ENCODE measurements at regions not wholly inside any gene's neighbourhood (a gene's known extent, or its start where the extent isn't known, plus 50 kb on each side); places are given as distances from the start of the nearest gene placed in this dataset.

DNA sequence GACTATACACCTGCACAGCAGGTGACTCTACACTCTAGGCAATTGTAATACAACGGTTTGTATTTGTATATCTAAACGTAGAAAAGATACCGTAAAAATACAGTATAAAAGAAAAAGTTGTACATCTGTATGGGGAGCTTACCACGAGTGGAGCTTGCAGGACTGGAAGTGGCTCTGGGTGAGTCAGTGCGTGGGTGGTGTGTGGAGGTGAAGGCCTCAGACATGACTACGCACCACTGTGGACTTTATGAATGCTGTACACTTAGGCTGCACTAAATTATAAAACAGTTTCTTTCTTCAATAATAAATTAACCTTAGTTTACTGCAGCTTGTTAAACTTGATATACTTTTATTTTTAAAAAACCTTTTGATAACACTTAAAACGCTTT, 85.0 kb upstream of the FAT1 start:
- no peak for TF ChIP-seq MAX (IDR thresholded peaks at IDR 0.05)
- no peak for TF ChIP-seq TAF1 (IDR thresholded peaks at IDR 0.05; ENCODE audit: low read depth)
- TF ChIP-seq FOXM1 (IDR thresholded peaks at IDR 0.05; ENCODE audit: borderline replicate concordance, low read depth) = no peak
- no peak for TF ChIP-seq CREB1 (IDR thresholded peaks at IDR 0.05; ENCODE audit: low read depth)
- TF ChIP-seq TEAD4 (IDR thresholded peaks at IDR 0.05) = no peak
- 0 out of 2 replicates have a peak, but pooled peaks have one; percentile 23 for TF ChIP-seq EGR1 (IDR thresholded peaks at IDR 0.05)
- TF ChIP-seq REST (IDR thresholded peaks at IDR 0.05; ENCODE audit: low read depth) = no peak
- TF ChIP-seq TCF12 (IDR thresholded peaks at IDR 0.05; ENCODE audit: low read depth) = no peak
- TF ChIP-seq, protein P1, sequence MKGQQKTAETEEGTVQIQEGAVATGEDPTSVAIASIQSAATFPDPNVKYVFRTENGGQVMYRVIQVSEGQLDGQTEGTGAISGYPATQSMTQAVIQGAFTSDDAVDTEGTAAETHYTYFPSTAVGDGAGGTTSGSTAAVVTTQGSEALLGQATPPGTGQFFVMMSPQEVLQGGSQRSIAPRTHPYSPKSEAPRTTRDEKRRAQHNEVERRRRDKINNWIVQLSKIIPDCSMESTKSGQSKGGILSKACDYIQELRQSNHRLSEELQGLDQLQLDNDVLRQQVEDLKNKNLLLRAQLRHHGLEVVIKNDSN (IDR thresholded peaks at IDR 0.05) = no peak

GRCh38 chr4:186809070-186809469, 85.4 kb upstream of the FAT1 start:
- TF ChIP-seq MAX (IDR thresholded peaks at IDR 0.05) = no peak
- no peak for TF ChIP-seq NFIC (IDR thresholded peaks at IDR 0.05)
- TF ChIP-seq RAD21 (IDR thresholded peaks at IDR 0.05; ENCODE audit: low read depth) = no peak
- TF ChIP-seq TEAD4 (IDR thresholded peaks at IDR 0.05) = no peak
- no peak for TF ChIP-seq ZBTB7A (IDR thresholded peaks at IDR 0.05; ENCODE audit: low read depth)
- no peak for TF ChIP-seq REST (IDR thresholded peaks at IDR 0.05; ENCODE audit: low read depth)

- TF ChIP-seq YY1 (IDR thresholded peaks at IDR 0.05; ENCODE audit: low read depth) (no peak), TAF1 (IDR thresholded peaks at IDR 0.05; ENCODE audit: low read depth) (no peak), ZBTB7A (IDR thresholded peaks at IDR 0.05; ENCODE audit: low read depth) (no peak)
These were observed 87.0 kb upstream of the FAT1 start for GRCh38 chr4:186810613-186811150.

GRCh38 chr4:186812592-186812991, 88.9 kb upstream of the FAT1 start:
- TF ChIP-seq TCF12 (IDR thresholded peaks at IDR 0.05; ENCODE audit: low read depth) (no peak), CEBPB (IDR thresholded peaks at IDR 0.05) (no peak), ZBTB7A (IDR thresholded peaks at IDR 0.05; ENCODE audit: low read depth) (no peak), MAX (IDR thresholded peaks at IDR 0.05) (no peak), TEAD4 (IDR thresholded peaks at IDR 0.05) (no peak)

- no peak for TF ChIP-seq EGR1 (IDR thresholded peaks at IDR 0.05)
- no peak for TF ChIP-seq CREB1 (IDR thresholded peaks at IDR 0.05; ENCODE audit: low read depth)
These were observed 89.9 kb upstream of the FAT1 start for GRCh38 chr4:186813377-186814068.

- TF ChIP-seq, protein P1 (IDR thresholded peaks at IDR 0.05) = no peak
- TF ChIP-seq YY1 (IDR thresholded peaks at IDR 0.05; ENCODE audit: low read depth) (no peak), RAD21 (IDR thresholded peaks at IDR 0.05; ENCODE audit: low read depth) (no peak), MAX (IDR thresholded peaks at IDR 0.05) (no peak), NFIC (IDR thresholded peaks at IDR 0.05) (no peak), REST (IDR thresholded peaks at IDR 0.05; ENCODE audit: low read depth) (no peak), EP300 (IDR thresholded peaks at IDR 0.05; ENCODE audit: borderline replicate concordance) (no peak), TEAD4 (IDR thresholded peaks at IDR 0.05) (no peak), EGR1 (IDR thresholded peaks at IDR 0.05) (no peak), FOXM1 (IDR thresholded peaks at IDR 0.05; ENCODE audit: borderline replicate concordance, low read depth) (no peak), TCF12 (IDR thresholded peaks at IDR 0.05; ENCODE audit: low read depth) (no peak), ZBTB7A (IDR thresholded peaks at IDR 0.05; ENCODE audit: low read depth) (no peak), CEBPB (IDR thresholded peaks at IDR 0.05) (no peak), TAF1 (IDR thresholded peaks at IDR 0.05; ENCODE audit: low read depth) (no peak), CREB1 (IDR thresholded peaks at IDR 0.05; ENCODE audit: low read depth) (no peak)
These were observed 90.9 kb upstream of the FAT1 start for GRCh38 chr4:186814535-186815070.

Measured in Ishikawa (cell line).